DMS114 treated with DMSO at 0.1 percent for 48 hours (cell line): ENCODE measurements at regions not wholly inside any gene's neighbourhood (a gene's known extent, or its start where the extent isn't known, plus 50 kb on each side); places are given as distances from the start of the nearest gene placed in this dataset.

Experiments used
- DNase-seq: peaks from one replicate; lab custom pipeline; 2025; ENCODE audit not compliant: unreplicated experiment; lab: John Stamatoyannopoulos, UW

DNA sequence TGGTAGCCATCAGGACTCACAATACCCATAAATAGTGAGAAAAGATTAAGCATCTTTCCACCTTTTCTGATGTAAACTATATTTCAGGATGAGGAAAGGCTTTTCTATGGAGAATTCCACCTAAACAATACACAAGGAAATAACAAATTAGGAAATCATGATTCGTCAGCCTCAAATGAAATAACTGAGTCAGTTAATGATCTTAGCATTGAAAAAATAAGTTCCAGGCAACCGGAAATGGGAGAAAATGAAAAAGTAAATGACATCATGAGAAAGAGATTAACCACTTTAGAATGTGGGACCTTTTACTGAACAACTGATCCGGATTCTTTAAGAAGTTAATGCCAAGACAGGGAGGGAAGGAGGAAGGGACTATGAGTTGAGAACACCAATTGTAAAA, 742.3 kb downstream of the TNS3 start:
- no peak for DNase-seq

DNA sequence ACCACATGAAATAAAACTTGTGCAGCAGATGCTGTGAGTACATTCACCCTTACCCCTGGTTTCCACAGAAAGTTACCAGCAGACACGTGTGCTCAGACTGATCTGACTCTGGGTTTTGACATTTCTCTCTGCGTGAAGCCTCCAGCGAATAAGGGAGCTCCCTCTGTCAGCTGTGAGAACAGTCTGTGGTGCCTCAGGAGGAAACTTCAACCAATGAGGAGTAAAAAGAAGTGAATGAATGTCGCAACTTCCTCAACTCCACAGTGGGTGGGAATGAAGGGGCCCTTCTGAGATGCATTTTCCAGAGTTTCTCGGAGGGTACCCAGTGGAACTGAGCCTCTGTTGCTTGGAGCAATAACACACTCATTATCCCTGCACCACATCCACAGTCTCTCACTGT, 743.4 kb downstream of the TNS3 start:
- DNase-seq, result no peak

DNA sequence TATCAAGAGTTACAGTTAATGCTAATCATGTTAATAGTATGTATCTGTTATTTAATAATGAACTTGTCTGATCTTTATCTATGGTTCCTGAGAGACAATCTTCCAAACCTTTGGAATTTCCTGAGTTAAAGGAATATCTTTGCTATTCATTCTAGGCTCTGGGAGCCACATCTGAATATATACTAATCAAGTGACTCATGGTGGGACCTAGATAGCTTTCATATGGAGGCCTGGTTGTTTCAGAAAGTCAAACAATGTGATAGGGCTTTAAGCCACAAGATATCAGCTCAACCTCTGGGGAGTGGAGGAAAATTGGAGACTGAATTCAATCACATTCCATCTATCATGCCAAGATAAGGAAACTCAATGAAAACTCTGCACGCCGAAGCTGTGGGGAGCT, 746.4 kb downstream of the TNS3 start:
- DNase-seq, result no peak

DNA sequence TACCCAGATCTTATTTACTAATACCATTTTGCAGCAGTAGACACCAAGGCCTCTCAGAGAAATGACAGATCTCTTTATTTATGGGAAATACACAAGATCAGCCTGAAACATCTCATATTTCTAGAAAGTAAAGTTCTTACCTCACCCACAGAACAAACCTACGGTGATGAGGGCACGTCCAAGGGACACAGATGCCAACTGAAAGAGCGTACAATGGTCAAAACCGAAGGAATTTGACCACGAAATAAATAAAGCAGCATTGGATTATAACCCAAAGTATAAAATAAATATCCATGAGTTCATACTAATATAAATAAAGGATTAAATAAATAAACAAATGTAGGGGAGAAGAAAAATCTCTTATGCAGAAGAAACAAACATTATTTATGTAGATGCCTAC, 747.0 kb downstream of the TNS3 start:
- no peak for DNase-seq

DNA sequence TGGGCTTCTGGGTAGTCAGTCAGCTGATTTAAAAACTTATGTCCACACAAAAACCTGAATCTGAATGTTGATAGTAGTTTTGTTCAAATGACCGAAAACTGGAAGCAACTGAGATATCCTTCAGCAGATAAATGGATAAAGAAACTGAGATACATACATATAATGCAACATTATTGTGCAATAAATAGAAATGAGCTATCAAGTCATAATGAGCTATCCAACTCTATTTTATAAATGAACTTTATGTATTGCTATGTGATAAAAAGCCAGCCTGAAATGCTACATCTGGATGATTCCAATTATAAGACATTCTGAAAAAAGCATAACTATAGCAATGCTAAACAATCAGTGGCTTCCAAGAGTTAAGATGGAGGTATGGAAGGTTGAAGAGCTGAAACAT, 748.7 kb downstream of the TNS3 start:
- no peak for DNase-seq

DNA sequence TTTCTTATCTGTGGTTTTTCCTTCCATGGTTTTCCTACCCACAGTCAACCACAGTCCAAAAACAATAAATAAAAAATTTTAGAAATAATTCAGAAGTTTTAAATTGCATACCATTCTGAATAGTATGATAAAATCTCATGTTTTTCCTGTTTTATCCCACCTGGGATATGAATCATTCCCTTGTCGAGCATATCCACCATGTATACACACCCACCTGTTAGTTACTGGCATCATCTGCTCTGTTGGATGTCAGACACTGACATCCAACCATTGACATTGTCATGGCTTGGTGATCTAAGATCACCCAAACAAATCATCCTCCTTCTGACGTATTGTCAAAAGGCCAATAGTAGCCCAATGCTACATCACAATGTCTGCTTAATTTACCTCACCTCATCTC, 749.8 kb downstream of the TNS3 start:
- DNase-seq, result no peak

DNA sequence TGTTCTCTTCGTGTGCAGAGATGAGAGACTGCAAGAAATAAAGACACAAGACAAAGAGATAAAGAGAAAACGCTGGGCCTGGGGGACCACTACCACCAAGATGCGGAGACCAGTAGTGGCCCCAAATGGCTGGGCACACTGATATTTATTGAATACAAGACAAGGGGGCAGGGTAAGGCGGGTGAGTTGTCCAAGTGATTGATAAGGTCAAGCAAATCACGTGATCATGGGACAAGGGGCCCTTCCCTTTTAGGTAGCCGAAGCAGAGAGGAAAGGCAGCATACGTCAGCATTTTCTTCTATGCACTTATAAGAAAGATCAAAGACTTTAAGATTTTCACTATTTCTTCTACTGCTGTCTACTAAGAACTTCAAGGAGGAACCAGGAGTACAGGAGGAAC, 762.1 kb downstream of the TNS3 start:
- no peak for DNase-seq

DNA sequence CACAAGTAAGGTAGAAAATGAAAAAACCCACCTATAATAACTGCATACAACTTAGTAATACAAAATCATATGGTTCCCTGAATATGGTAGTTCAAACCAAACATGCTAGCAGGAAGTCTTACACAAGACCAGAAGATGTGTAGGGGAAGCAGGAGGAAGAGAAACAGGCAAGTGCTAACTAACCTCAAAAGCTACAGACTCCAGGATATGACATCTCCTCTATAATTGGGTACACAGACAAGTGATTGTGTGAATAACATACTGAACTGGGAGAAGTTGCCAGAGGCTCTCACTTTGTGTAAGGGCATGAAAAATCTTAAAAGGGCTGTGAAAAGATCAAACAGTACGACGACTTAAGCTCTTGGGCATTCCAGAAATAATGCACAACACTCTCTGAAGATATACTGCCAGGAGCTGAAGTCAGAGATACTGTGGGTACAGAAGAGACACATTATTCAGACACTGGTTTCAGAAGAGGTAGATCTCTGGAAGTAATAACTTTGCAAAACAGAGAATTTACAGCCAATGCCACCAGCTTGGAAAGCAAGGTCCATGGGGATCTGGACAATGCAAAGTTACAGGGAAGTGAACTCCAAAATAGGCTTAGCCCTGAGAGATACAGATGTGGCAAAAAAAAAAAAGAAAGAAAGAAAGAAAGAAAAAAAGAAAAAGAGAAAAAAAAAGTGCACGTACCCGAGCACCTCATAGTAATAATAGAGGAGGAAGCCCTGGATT, 767.2 kb downstream of the TNS3 start:
- DNase-seq, result no peak

DNA sequence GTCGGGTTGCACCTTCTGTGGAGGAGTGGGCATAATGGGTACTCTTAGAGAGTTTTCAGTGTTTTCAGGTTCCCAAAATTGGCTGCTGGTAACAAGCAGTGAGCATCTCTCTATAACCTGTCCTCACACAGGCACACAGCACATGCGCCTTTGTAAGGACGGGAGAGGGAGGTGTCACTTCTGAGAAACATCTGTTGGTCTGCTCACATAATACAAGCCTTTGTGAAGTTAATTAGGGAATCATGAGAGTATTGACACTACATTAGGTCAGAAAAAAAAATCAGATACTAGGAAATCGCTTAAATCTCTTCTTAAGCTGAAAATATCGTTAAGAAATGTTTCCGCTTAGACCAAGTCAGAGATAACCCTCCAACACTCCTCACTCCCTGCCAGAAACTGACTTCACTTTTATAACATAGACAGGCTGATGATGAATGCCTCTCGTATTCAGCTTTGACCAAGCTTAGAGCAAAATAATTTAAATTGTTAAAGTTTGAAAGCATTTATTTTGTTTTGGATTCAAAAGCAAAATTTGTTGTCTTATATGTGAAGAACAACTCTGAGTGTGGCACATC, 769.7 kb downstream of the TNS3 start:
- no peak for DNase-seq

DNA sequence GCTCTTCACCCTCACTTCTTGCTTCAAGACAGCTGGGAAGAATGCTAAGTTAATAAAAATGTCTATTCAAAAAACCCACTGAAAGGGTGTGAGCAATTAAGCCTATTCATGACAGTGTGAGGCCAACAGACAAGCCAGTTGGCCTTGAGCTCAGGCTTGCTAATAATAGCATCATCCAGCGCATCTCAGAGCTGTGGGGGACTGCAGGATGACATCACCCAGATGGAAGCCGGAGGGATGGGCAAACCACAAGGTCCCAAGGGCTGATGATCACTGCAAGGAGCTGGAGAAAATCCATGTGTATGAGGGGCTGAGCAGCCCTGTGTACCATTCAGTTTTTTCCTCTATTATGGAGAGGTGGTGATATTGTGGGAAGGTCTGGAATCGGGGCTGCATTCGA, 770.4 kb downstream of the TNS3 start:
- no peak for DNase-seq

DNA sequence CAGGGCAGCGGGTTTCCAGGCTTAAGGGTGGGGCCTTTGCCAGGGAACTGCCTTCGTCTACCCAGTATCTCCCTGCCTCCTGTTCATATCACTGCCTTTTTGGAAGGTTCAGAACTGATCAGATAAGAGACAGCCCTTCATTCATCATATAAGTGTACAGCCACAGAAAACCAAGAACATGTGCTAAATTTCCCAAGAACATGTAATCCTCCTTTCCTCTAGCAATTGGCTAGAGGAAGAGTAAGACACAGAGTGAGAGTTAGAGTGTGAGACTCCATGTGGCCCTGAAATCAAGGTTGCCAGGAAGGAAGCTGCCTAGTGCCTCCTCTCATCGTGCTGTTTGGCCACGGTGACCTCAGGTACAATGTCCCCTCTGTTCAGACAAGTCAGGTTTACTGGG, 770.9 kb downstream of the TNS3 start:
- DNase-seq, result no peak

DNA sequence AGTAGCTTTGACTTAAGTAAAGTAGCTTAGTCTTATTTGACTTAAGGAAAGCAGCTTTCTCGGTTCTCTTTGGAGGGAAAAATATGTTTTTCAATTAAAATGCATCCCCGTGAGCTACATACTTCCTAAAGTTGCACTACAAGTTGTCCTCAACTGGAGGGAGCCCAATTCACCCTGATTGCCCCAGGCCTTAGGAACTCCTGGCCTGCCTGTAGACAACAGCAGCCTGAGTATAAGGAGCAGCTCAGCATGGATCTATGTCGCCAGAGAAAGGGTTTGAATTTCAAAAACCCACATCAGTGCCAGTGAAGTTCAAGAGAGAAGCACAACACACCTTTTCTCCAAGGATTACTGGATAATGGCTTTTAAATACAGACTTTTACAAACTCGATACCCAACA, 772.0 kb downstream of the TNS3 start:
- no peak for DNase-seq

DNA sequence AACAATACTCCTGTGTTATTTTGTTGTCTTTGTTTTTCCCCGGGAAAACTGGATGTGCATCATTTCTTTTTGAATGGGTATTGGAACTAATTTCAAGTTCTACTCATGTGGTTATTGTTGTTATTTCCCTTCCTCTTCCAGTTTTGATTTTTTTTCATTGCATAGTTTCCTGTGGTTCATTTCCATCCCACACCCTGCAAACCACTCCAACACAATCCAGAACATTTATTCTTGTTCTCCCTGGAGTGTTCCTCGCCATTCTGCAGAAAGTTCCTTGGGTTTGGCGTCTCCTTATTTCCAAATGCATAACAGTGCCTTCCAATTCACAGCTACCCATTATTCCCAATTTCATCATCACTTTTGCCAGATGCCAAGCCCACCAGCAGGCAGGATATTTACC, 775.1 kb downstream of the TNS3 start:
- DNase-seq, result no peak

DNA sequence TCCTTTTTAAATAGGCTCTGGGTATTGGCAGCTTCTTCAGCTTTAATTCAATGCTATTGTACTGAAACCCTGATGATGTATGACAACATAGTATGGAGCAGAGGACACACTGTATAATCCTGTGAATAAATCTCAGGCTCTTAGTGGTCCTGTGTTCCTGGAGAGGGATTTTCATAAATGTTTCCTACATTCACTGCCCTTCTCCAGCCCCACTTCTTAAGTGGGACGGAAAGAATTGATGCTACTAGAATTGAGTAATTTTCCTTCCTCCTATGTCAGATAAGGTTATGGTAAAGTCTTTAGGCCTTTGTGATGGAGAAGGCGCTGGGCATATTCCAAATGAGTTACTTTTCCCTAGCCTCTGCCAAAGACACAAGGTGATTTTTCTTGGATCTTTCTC, 779.4 kb downstream of the TNS3 start:
- DNase-seq, result no peak

DNA sequence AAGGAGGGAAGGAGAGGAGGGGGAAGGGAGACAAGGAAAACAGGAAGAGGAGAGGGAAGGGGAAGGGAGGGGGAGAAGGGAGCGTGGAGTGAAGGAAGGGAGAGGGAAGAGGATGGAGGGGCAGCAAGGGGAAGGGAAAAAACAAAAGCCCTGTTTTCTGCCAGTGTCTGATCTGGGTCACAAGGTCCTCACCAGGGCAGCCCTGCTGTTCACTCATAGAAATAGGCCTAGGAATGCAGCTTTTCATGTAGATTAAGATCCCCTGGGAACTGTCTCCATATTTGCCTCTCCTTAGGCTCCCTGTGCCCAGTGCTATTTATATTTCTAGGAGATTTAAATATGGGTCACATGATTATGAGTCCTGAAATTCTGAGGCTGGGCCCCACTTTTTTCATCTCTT, 790.7 kb downstream of the TNS3 start:
- no peak for DNase-seq

DNA sequence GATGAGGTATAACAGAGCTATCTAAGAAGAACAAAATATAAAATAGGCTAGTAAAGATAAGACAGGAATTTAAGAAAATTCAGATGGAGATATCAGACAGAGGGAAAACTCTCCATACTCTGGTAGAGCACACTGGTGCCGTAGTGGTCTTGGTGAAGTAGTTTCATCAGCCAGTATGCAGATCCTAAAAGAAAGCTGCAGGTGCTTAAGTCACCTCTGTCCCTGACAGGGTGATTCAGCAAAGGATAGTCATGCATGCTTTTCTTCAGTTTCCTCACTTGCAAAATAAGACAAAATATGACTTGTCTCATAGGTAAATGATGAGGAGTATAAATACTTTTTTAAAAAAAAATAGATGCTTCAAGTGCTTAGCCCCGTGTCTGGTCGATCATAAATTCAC, 794.9 kb downstream of the TNS3 start:
- DNase-seq, result no peak

DNA sequence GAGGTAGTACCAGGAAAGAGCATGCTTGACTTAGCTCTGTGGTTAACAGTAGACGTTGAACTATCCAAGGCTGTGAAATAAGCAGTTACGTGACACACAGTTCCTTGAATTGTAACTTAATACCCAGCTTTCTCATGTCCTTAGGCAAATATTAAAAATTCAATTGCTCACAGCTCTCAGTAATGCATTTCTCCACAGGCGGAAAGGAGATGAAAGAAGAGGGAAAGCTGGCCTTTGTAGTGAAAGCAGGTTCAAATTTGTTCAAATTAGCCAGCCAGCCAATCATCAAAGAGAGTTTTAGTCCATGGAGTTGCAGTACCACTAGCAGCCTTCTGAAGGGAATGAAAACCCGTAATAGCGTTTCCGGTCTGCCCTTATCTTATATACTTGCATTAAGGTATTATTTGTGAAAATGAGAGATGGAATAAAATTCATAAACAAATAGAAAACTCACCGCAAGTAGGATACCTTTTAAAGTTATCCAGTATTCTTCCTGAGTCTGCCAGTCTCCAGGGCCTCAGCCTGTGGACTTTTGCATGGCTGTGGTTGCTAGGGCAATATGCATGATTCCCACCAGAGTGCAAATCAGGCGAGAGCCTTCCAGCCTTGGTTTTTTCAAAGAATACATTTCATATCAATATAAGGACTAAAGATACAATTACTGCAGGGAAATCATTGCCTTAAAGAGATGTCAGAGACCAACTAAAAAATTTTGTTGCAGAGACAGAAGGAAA, 795.5 kb downstream of the TNS3 start:
- DNase-seq, result no peak

DNA sequence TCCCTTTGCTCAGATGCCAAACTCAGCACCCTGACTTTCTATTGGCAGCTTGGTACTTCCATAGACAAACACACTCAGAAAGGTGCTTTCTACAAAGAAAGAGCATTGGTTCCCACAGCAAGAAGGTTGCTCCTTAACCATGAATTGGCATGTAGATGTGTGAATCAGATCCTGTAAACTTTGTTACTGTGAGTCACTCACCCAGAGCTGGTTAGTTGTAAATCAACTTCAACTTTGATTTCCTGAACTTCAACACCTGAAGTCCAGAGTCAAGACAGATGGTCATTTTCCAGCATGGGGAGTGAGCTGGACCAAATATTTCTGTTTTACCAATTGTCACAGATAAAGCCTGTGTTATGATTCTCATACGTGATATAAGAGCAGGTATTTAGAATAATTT, 797.2 kb downstream of the TNS3 start:
- DNase-seq, result no peak

DNA sequence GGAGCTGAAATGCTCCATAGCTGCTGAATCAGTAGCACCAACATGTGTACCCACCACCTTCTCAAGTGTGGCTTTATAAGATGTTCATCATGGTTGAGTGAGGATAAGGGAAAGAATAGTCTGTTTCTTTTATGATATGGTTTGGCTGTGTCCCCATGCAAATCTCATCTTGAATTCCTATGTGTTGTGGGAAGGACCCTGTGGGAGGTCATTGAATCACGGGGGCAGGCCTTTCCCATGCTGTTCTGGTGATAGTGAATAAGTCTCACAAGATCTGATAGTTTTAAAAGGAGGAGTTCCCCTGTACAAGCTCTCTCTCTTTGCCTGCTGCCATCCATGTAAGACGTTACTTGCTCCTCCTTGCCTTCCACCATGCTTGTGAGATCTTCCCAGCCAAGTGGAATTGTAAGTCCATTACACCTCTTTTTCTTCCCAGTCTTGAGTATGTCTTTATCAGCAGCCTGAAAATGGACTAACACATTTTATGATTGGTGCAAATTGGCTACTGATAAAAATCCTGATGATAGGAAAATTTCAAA, 799.9 kb downstream of the TNS3 start:
- no peak for DNase-seq

DNA sequence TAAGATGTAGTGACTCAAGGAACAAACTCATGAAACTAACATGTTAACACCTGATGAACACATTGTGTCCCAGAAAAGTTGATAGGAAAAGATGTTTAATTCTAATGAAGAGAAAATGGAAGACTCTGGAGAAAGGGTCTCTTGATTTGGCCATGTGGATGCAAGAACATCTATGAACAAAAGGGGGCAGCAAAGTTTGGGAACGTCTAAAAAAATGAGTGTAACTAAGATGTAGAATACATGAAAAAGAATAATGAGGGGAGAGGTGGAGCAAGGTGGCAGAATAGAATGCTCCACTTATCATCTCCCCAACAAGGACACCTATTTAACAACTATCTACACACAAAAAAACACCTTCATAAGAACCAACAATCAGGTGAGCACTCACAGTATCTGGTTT, 805.1 kb downstream of the TNS3 start:
- no peak for DNase-seq

DNA sequence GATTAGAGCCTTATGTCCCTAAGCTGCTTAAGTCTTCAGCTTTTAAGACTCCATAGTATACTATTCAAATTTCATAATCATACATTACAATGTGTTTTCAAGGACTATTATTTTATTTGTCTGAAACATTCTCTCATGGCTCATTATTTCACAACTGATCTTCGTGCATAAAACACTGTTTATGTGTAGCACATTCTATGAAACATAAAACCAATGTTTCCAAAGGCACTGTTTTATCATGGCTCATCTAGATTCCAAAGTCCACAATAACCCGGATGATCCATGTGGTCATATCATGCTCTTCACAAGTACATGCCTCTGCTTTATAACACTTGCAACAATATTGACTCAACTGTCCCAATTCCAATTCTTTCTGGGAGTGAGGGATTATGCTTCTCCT, 806.1 kb downstream of the TNS3 start:
- DNase-seq, result no peak

DNA sequence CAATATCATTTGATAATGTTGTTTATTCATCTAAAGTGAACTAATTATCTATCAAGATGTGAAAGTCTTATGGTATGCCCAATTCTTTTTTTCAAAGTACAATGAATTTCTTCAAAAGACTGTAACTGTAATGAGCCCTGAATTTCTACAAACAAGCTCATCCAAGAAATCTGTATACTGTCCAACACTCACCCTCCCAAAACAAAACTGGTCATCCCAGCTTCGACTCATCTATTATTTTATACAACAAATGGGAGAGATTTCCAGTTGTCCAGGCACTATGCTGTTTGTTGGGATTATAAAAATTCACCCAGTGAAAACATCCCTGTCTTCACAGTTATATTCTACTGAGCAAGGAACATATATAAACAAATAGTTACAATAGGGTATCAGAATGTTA, 806.9 kb downstream of the TNS3 start:
- no peak for DNase-seq
